H1 (cell line): ENCODE measurements at regions not wholly inside any gene's neighbourhood (a gene's known extent, or its start where the extent isn't known, plus 50 kb on each side); places are given as distances from the start of the nearest gene placed in this dataset.

Experiments
- CTCF ChIA-PET: fragments of 300-600 bp; sonication (Branson Sonifier 250); formaldehyde crosslinking; loops from one replicate; lab custom pipeline; 2021; ENCODE audit not compliant: partially characterized antibody; lab: Charles Lee
- POLR2A ChIA-PET: fragments of 300-600 bp; sonication (Branson Sonifier 250); formaldehyde crosslinking; loops from one replicate; lab custom pipeline; 2021; ENCODE audit warnings: inconsistent platforms; ENCODE audit not compliant: partially characterized antibody; lab: Charles Lee
- DNase-seq, 2 experiments: peaks; one replicate each; pipeline versions ENCODE4 v3.0.0 to v3.0.0-alpha.2; 2010 to 2022; ENCODE audit warnings: low spot score in 2 of 2, low read depth in 1 of 2, mixed read lengths in 1 of 2
- FAIRE-seq: peaks from 2 replicates; lab custom pipeline; 2011; peaks lifted over from hg19 to GRCh38; lab: Jason Lieb, UNC
- H2AFZ ChIP-seq: 2 replicates; pipeline ENCODE4 v1.8.1; 2012; ENCODE audit warnings: low read length, inconsistent platforms
- H2AK5ac ChIP-seq: 2 replicates; pipeline ENCODE4 v1.6.1; 2013; ENCODE audit warnings: low read depth, low read length
- H2BK120ac ChIP-seq: replicated peaks from 2 replicates; pipeline ENCODE3; 2013; ENCODE audit warnings: low read depth, low read length, inconsistent platforms
- H2BK12ac ChIP-seq: 2 replicates; pipeline ENCODE4 v1.6.1; 2013; ENCODE audit warnings: low read depth, low read length
- H2BK15ac ChIP-seq: 2 replicates; pipeline ENCODE4 v1.6.1; 2013; ENCODE audit warnings: low read length
- H2BK20ac ChIP-seq: 2 replicates; pipeline ENCODE4 v1.6.1; 2013; ENCODE audit warnings: low read length
- H2BK5ac ChIP-seq: 2 replicates; pipeline ENCODE4 v1.6.1; 2013; ENCODE audit warnings: low read depth, low read length
- H3K14ac ChIP-seq: 2 replicates; pipeline ENCODE4 v1.6.1; 2013; ENCODE audit warnings: inconsistent platforms; ENCODE audit not compliant: insufficient read length
- H3K18ac ChIP-seq: 2 replicates; pipeline ENCODE4 v1.6.1; 2013; ENCODE audit warnings: low read length; ENCODE audit errors: extremely low read depth
- H3K23ac ChIP-seq: 2 replicates; pipeline ENCODE4 v1.6.1; 2013; ENCODE audit warnings: inconsistent platforms; ENCODE audit not compliant: insufficient read length
- H3K23me2 ChIP-seq: 2 replicates; pipeline ENCODE4 v1.6.1; 2013; ENCODE audit warnings: low read depth, low read length
- H3K27ac ChIP-seq: 2 replicates; pipeline ENCODE4 v1.6.1; 2011; ENCODE audit warnings: low read depth, low read length, inconsistent platforms
- H3K27me3 ChIP-seq, 4 experiments: replicated peaks in 1 of 4; 1 replicate in 1 of 4; 2 replicates in 3 of 4; pipeline versions ENCODE4 v1.6.1 to v1.8.1; 2011 to 2013; ENCODE audit warnings: low read length in 3 of 4, mild to moderate bottlenecking in 3 of 4, inconsistent platforms in 2 of 4, mixed read lengths in 2 of 4, moderate library complexity in 1 of 4; ENCODE audit not compliant: control insufficient read depth in 3 of 4, insufficient read depth in 3 of 4; ENCODE audit errors: extremely low read depth in 1 of 4
- H3K36me3 ChIP-seq, 4 experiments: 2 replicates each; pipeline versions ENCODE4 v1.6.1 to v1.8.1; 2011 to 2013; ENCODE audit warnings: mild to moderate bottlenecking in 4 of 4, low read length in 3 of 4, moderate library complexity in 2 of 4, control low read depth in 1 of 4, inconsistent platforms in 1 of 4; ENCODE audit not compliant: insufficient read depth in 4 of 4, control insufficient read depth in 2 of 4
- H3K4ac ChIP-seq: replicated peaks from 2 replicates; pipeline ENCODE3; 2013; ENCODE audit warnings: low read length, low read depth, mixed read lengths, inconsistent platforms; ENCODE audit not compliant: insufficient read length
- H3K4me1 ChIP-seq, 4 experiments: replicated peaks in 1 of 4; 1 replicate in 1 of 4; 2 replicates in 3 of 4; pipeline versions ENCODE4 v1.6.1 to v1.8.1; 2011 to 2013; ENCODE audit warnings: low read length in 3 of 4, inconsistent platforms in 2 of 4, mixed read lengths in 1 of 4; ENCODE audit not compliant: insufficient read depth in 4 of 4, control insufficient read depth in 3 of 4
- H3K4me2 ChIP-seq, 2 experiments: 2 replicates each; pipeline versions ENCODE4 v1.6.1 to v1.8.1; 2011 to 2013; ENCODE audit warnings: low read depth in 2 of 2, low read length in 2 of 2, control low read depth in 1 of 2, inconsistent platforms in 1 of 2, mild to moderate bottlenecking in 1 of 2; ENCODE audit not compliant: insufficient read depth in 1 of 2
- H3K4me3 ChIP-seq, 4 experiments: fragments of 200-600, 300-600 bp in 1 of 4; sonication (generic), shearing (Covaris generic), sonication (Bioruptor Twin) in 1 of 4; 2 replicates each; pipeline versions ENCODE4 v1.5.1 to v1.8.1; 2011 to 2016; ENCODE audit warnings: low read length in 4 of 4, low read depth in 3 of 4, control low read depth in 2 of 4, inconsistent platforms in 2 of 4, mild to moderate bottlenecking in 2 of 4, mixed read lengths in 1 of 4, moderate library complexity in 1 of 4; ENCODE audit not compliant: insufficient read depth in 2 of 4; ENCODE audit errors: extremely low read depth in 1 of 4
- H3K56ac ChIP-seq: replicated peaks from 2 replicates; pipeline ENCODE3; 2013; ENCODE audit warnings: low read depth, mild to moderate bottlenecking, mixed read lengths, low read length, inconsistent platforms; ENCODE audit not compliant: insufficient read length
- H3K79me1 ChIP-seq: 2 replicates; pipeline ENCODE4 v1.6.1; 2013; ENCODE audit warnings: low read depth, low read length, control low read depth
- H3K79me2 ChIP-seq, 2 experiments: 2 replicates each; pipeline versions ENCODE4 v1.6.1 to v1.8.1; 2012 to 2013; ENCODE audit warnings: low read length in 2 of 2, mild to moderate bottlenecking in 2 of 2, inconsistent platforms in 1 of 2; ENCODE audit not compliant: insufficient read depth in 2 of 2, control insufficient read depth in 1 of 2
- H3K9ac ChIP-seq, 4 experiments: replicated peaks in 1 of 4; 1 replicate in 1 of 4; 2 replicates in 3 of 4; pipeline versions ENCODE4 v1.6.1 to v1.8.1; 2011 to 2013; ENCODE audit warnings: low read depth in 3 of 4, low read length in 3 of 4, control low read depth in 2 of 4, mild to moderate bottlenecking in 2 of 4, moderate library complexity in 2 of 4, inconsistent platforms in 1 of 4; ENCODE audit errors: extremely low read depth in 1 of 4
- H3K9me3 ChIP-seq, 2 experiments: 2 replicates each; pipeline versions ENCODE4 v1.6.1 to v1.8.1; 2012 to 2013; ENCODE audit warnings: mild to moderate bottlenecking in 2 of 2, moderate library complexity in 2 of 2, control low read depth in 1 of 2, inconsistent platforms in 1 of 2, low read depth in 1 of 2, low read length in 1 of 2, mixed read lengths in 1 of 2; ENCODE audit not compliant: insufficient read depth in 2 of 2
- H4K20me1 ChIP-seq, 2 experiments: replicated peaks in 1 of 2; 2 replicates each; pipeline versions ENCODE3 to v1.8.1; 2011 to 2013; ENCODE audit warnings: inconsistent platforms in 2 of 2, low read length in 2 of 2, mild to moderate bottlenecking in 1 of 2; ENCODE audit not compliant: insufficient read depth in 2 of 2, control insufficient read depth in 1 of 2
- H4K5ac ChIP-seq: 2 replicates; pipeline ENCODE4 v1.6.1; 2013; ENCODE audit warnings: low read length, low read depth, mixed read lengths, inconsistent platforms; ENCODE audit not compliant: insufficient read length
- H4K8ac ChIP-seq: 2 replicates; pipeline ENCODE4 v1.8.0; 2013; ENCODE audit warnings: mild to moderate bottlenecking, moderate library complexity, low read length, inconsistent platforms; ENCODE audit not compliant: insufficient read depth; ENCODE audit errors: extremely low read depth
- H4K91ac ChIP-seq: replicated peaks from 2 replicates; pipeline ENCODE3; 2013; ENCODE audit warnings: low read length, mixed read lengths, inconsistent platforms; ENCODE audit not compliant: insufficient read length
- CBX8 ChIP-seq: fragments of 300-800, 300-1000 bp; sonication (generic); IDR thresholded peaks from 2 replicates; pipeline ENCODE4 v1.7.1; 2016; ENCODE audit warnings: low read depth, low read length, borderline replicate concordance
- SIN3A ChIP-seq, 2 experiments: IDR thresholded peaks in 1 of 2; conservative IDR thresholded peaks in 1 of 2; 2 replicates each; pipeline ENCODE4 v1.6.1; 2011 to 2012; ENCODE audit warnings: low read length in 2 of 2, improper control_type of control experiment in 1 of 2, low read depth in 1 of 2, mild to moderate bottlenecking in 1 of 2
- SIX5 ChIP-seq: IDR thresholded peaks from 2 replicates; pipeline ENCODE4 v1.6.1; 2011; ENCODE audit warnings: mild to moderate bottlenecking, low read depth, low read length
- WGBS, 2 experiments: shearing (Covaris generic) in 1 of 2; methylation state at CpG; one replicate each; pipeline versions ENCODE4 v1.1.6 to v1.1.7; 2013 to 2015; ENCODE audit warnings: low lambda C conversion rate in 2 of 2, mixed read lengths in 2 of 2, inconsistent platforms in 1 of 2, low coverage in 1 of 2, missing lambda C conversion rate in 1 of 2; ENCODE audit not compliant: insufficient replicate concordance in 2 of 2, insufficient coverage in 1 of 2, insufficient read length in 1 of 2; ENCODE audit errors: extremely low coverage in 1 of 2, missing lambda C conversion rate in 1 of 2; 5-methylcytosine and 5-hydroxymethylcytosine counted together

DNA sequence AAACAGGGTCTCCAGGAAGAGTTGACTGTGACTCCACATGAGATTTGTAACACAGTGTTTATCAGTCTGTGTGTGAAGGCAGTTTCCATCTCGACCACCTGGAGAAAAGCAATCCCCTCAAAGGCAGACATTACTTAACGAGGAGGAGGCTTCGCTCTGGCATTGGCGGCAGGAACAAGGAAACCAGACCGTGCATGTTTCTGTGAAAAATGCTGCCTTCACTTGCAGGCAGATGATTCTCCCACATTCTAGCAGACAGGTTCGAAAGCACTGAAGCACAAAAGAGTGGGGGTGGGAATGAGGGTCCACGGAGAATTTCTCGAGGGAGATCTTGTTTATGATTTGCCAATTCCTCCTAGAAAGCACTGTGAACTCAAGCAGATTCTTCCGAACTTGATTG lies 414.0 kb downstream of the SLC4A3 start:
- Histone ChIP-seq H4K91ac (no peak overlapping the region), H3K9me3 (no peaks in the 10 kb centered on the region), H3K23ac (no peak overlapping the region), H2AFZ (peak overlapping the region; percentile 33; the same call in 1 of the 2 replicates), H3K27ac (no peak overlapping the region), H3K23me2 (no peaks in the 10 kb centered on the region), H3K27me3 (no peaks in the 10 kb centered on the region), H3K14ac (no peak overlapping the region), H3K18ac (no peak overlapping the region), H2BK12ac (no peak overlapping the region), H4K8ac (no peak overlapping the region), H3K79me1 (no peaks in the 10 kb centered on the region), H2BK120ac (no peak overlapping the region), H3K56ac (no peak overlapping the region), H3K4me1 (peaks cover 2 to 5% (median 4%) of the 10 kb centered on the region in 4 experiments; a peak in 5 of 7 replicates), H3K4me3 (no peak overlapping the region), H2BK5ac (no peak overlapping the region), H2AK5ac (no peak overlapping the region), H3K9ac (no peak overlapping the region), H3K79me2 (no peaks in the 10 kb centered on the region), H2BK20ac (0 out of 2 replicates have a peak overlapping the region, but pooled peaks have one; percentile 15), H2BK15ac (no peak overlapping the region), H3K4me2 (peak overlapping the region in 1 of 2 experiments; percentile 32; a peak in 1 of 4 replicates), H4K20me1 (no peaks in the 10 kb centered on the region), H3K4ac (no peak overlapping the region), H3K36me3 (no peaks in the 10 kb centered on the region), H4K5ac (no peak overlapping the region)
- no peak for FAIRE-seq
- POLR2A ChIA-PET: no interaction called here
- no peak for TF ChIP-seq SIN3A (conservative IDR thresholded peaks at IDR 0.05 in 1 of 2, IDR thresholded peaks at IDR 0.05 in 1 of 2; ENCODE audit: low read depth in 1 of 2, low read length in 2 of 2)
- no peak for TF ChIP-seq CBX8
- no peak for TF ChIP-seq SIX5
- 64% methylated on average over 9 of the region's 9 CpGs; no CpG with 5 or more reads in 1 of the 2 experiments for WGBS, 2 experiments
- CTCF ChIA-PET: interaction anchor here (0.8 kb wide), 1 partner anchor 13 kb away, joined by 4 read pairs; no protein-coding TSS in a partner anchor
- no peak for DNase-seq
